NCI-H1092 (cell line): ENCODE measurements at regions not wholly inside any gene's neighbourhood (a gene's known extent, or its start where the extent isn't known, plus 50 kb on each side); places are given as distances from the start of the nearest gene placed in this dataset.

Experiments
- DNase-seq: peaks from one replicate; lab custom pipeline; 2025; lab: John Stamatoyannopoulos, UW

- DNase-seq, result no peak
Measured at GRCh38 chr4:31946456-31946855, 1226.3 kb downstream of the PCDH7 start.

- no peak for DNase-seq
Measured at GRCh38 chr4:31947101-31947500, 1226.9 kb downstream of the PCDH7 start.

GRCh38 chr4:31949045-31949444, 1228.9 kb downstream of the PCDH7 start:
- DNase-seq, result no peak

- no peak for DNase-seq
Measured at GRCh38 chr4:31955346-31955745, 1235.2 kb downstream of the PCDH7 start.

GRCh38 chr4:31959972-31960371, 1239.8 kb downstream of the PCDH7 start:
- no peak for DNase-seq

- no peak for DNase-seq
Measured at GRCh38 chr4:31964685-31965084, 1244.5 kb downstream of the PCDH7 start.

- DNase-seq, result no peak
Measured at GRCh38 chr4:31968842-31969241, 1248.7 kb downstream of the PCDH7 start.

- no peak for DNase-seq
Measured at GRCh38 chr4:31974490-31975002, 1254.4 kb downstream of the PCDH7 start.

GRCh38 chr4:31979988-31980387, 1259.8 kb downstream of the PCDH7 start:
- DNase-seq, result no peak

- DNase-seq, result no peak
Measured at GRCh38 chr4:31983246-31983645, 1263.1 kb downstream of the PCDH7 start.

- DNase-seq, result no peak
Measured at GRCh38 chr4:31983677-31984076, 1263.5 kb downstream of the PCDH7 start.

- no peak for DNase-seq
Measured at GRCh38 chr4:31984872-31985271, 1264.7 kb downstream of the PCDH7 start.

- no peak for DNase-seq
Measured at GRCh38 chr4:31995943-31996901, 1276.1 kb downstream of the PCDH7 start.

GRCh38 chr4:31998807-31999206, 1278.6 kb downstream of the PCDH7 start:
- DNase-seq, result no peak

GRCh38 chr4:31999848-32000247, 1279.7 kb downstream of the PCDH7 start:
- DNase-seq, result no peak

GRCh38 chr4:32000846-32001488, 1280.8 kb downstream of the PCDH7 start:
- DNase-seq, result no peak

GRCh38 chr4:32002037-32002747, 1282.0 kb downstream of the PCDH7 start:
- DNase-seq, result no peak

- no peak for DNase-seq
Measured at GRCh38 chr4:32003548-32003947, 1283.4 kb downstream of the PCDH7 start.

GRCh38 chr4:32010221-32010620, 1290.1 kb downstream of the PCDH7 start:
- DNase-seq, result no peak

GRCh38 chr4:32022071-32022470, 1301.9 kb downstream of the PCDH7 start:
- DNase-seq, result no peak

GRCh38 chr4:32025851-32026459, 1305.8 kb downstream of the PCDH7 start:
- DNase-seq, result no peak

- DNase-seq, result no peak
Measured at GRCh38 chr4:32030406-32030805, 1310.2 kb downstream of the PCDH7 start.
